SK-N-SH (cell line): ENCODE measurements at regions not wholly inside any gene's neighbourhood (a gene's known extent, or its start where the extent isn't known, plus 50 kb on each side); places are given as distances from the start of the nearest gene placed in this dataset.

Experiments used
- CTCF ChIA-PET: fragments of 300-600, 350-600 bp; formaldehyde crosslinking; extraction: SDS; loops from one replicate; lab custom pipeline; 2021; lab: Yijun Ruan, JAX
- POLR2A ChIA-PET: fragments of 350-600 bp; sonication (Branson Sonifier 250); formaldehyde crosslinking; extraction: SDS; loops from one replicate; lab custom pipeline; 2020; ENCODE audit warnings: antibody characterized with exemption, inconsistent platforms; lab: Yijun Ruan, JAX
- DNase-seq: peaks from one replicate; pipeline ENCODE4 v3.0.0; 2012
- H2AFZ ChIP-seq: fragments of 200-600 bp; sonication (generic); 2 replicates; pipeline ENCODE4 v1.8.1; 2016; ENCODE audit warnings: antibody characterized with exemption, mild to moderate bottlenecking, low read depth
- H3F3A ChIP-seq: fragments of 200-600 bp; sonication (generic); replicated peaks from 2 replicates; pipeline ENCODE3; 2016; ENCODE audit warnings: antibody characterized with exemption, mild to moderate bottlenecking; ENCODE audit not compliant: insufficient read depth
- H3K27ac ChIP-seq, 2 experiments: fragments of 200-500 bp in 1 of 2; fragments of 200-600 bp in 1 of 2; sonication (Bioruptor generic) in 1 of 2; sonication (generic), shearing (Covaris generic) in 1 of 2; 2 replicates each; pipeline versions ENCODE4 v1.5.1 to v1.6.1; 2014 to 2016; ENCODE audit warnings: low read depth in 2 of 2, inconsistent platforms in 1 of 2, low read length in 1 of 2, mild to moderate bottlenecking in 1 of 2, mixed read lengths in 1 of 2
- H3K27me3 ChIP-seq: fragments of 200-600 bp; sonication (generic), shearing (Covaris generic); 2 replicates; pipeline ENCODE4 v1.6.1; 2016; ENCODE audit warnings: mixed run types; ENCODE audit not compliant: insufficient read depth
- H3K36me3 ChIP-seq, 2 experiments: fragments of 200-500 bp in 1 of 2; fragments of 200-600 bp in 1 of 2; sonication (Bioruptor generic) in 1 of 2; sonication (generic) in 1 of 2; replicated peaks in 1 of 2; 2 replicates each; pipeline versions ENCODE3 to v1.5.1; 2014 to 2016; ENCODE audit warnings: low read length in 1 of 2, mild to moderate bottlenecking in 1 of 2; ENCODE audit not compliant: insufficient read depth in 2 of 2, control insufficient read depth in 1 of 2
- H3K4me1 ChIP-seq, 2 experiments: fragments of 200-500 bp in 1 of 2; fragments of 200-600 bp in 1 of 2; sonication (Bioruptor generic) in 1 of 2; sonication (generic), shearing (Covaris generic) in 1 of 2; 2 replicates each; pipeline versions ENCODE4 v1.5.1 to v1.6.1; 2014 to 2016; ENCODE audit warnings: low read depth in 1 of 2, low read length in 1 of 2, mixed run types in 1 of 2; ENCODE audit not compliant: insufficient read depth in 2 of 2, control insufficient read depth in 1 of 2
- H3K4me2 ChIP-seq: fragments of 200-600 bp; sonication (generic), shearing (Covaris generic); 2 replicates; pipeline ENCODE4 v1.6.1; 2017; ENCODE audit warnings: mixed run types
- H3K4me3 ChIP-seq, 2 experiments: fragments of 200-500 bp in 1 of 2; fragments of 200-600 bp in 1 of 2; sonication (Bioruptor generic) in 1 of 2; sonication (generic), shearing (Covaris generic) in 1 of 2; 2 replicates each; pipeline versions ENCODE4 v1.5.1 to v1.8.1; 2014 to 2016; ENCODE audit warnings: low read depth in 2 of 2, inconsistent platforms in 1 of 2, low read length in 1 of 2, mild to moderate bottlenecking in 1 of 2, mixed read lengths in 1 of 2, moderate library complexity in 1 of 2
- H3K79me2 ChIP-seq: fragments of 200-600 bp; sonication (generic); 2 replicates; pipeline ENCODE4 v1.8.1; 2017; ENCODE audit warnings: mild to moderate bottlenecking; ENCODE audit not compliant: insufficient read depth
- H3K9ac ChIP-seq: fragments of 200-600 bp; sonication (generic); 2 replicates; pipeline ENCODE4 v1.6.1; 2017; ENCODE audit warnings: mixed run types
- H3K9me2 ChIP-seq: fragments of 200-600 bp; sonication (generic); 2 replicates; pipeline ENCODE4 v1.6.1; 2017; ENCODE audit warnings: mixed run types
- H3K9me3 ChIP-seq: fragments of 200-600 bp; sonication (generic); 2 replicates; pipeline ENCODE4 v1.6.1; 2017; ENCODE audit warnings: mixed run types, mild to moderate bottlenecking, moderate library complexity
- H4K20me1 ChIP-seq: fragments of 200-600 bp; sonication (generic); 2 replicates; pipeline ENCODE4 v1.6.1; 2017; ENCODE audit warnings: mild to moderate bottlenecking, mixed run types; ENCODE audit not compliant: insufficient read depth
- FOXJ3 ChIP-seq: sonication (generic); formaldehyde crosslinking; IDR thresholded peaks from 2 replicates; pipeline ENCODE4 v1.5.1; 2020; ENCODE audit warnings: mild to moderate bottlenecking, missing genetic modification reagents
- GATA2 ChIP-seq: sonication (generic); formaldehyde crosslinking; IDR thresholded peaks from 2 replicates; pipeline ENCODE4 v1.5.0; 2020; ENCODE audit warnings: mild to moderate bottlenecking, missing genetic modification reagents
- MEF2A ChIP-seq: IDR thresholded peaks from 2 replicates; pipeline ENCODE4 v1.4.0; 2012; ENCODE audit warnings: low read depth, borderline replicate concordance
- NRF1 ChIP-seq: IDR thresholded peaks from 2 replicates; pipeline ENCODE4 v1.6.1; 2012; ENCODE audit warnings: low read depth, mild to moderate bottlenecking, low read length
- POLR2AphosphoS5 ChIP-seq: IDR thresholded peaks from 2 replicates; pipeline ENCODE4 v1.6.1; 2012; ENCODE audit warnings: low read depth, low read length
- RCOR1 ChIP-seq: fragments of 150-350 bp; IDR thresholded peaks from 2 replicates; pipeline ENCODE4 v1.6.1; 2017; ENCODE audit warnings: antibody characterized with exemption, low read length
- RXRA ChIP-seq: IDR thresholded peaks from 2 replicates; pipeline ENCODE4 v1.4.0; 2012; ENCODE audit warnings: low read depth, mild to moderate bottlenecking, borderline replicate concordance
- SMC3 ChIP-seq: IDR thresholded peaks from 2 replicates; pipeline ENCODE4 v1.6.1; 2012; ENCODE audit warnings: low read depth, low read length, improper control_type of control experiment
- TCF12 ChIP-seq: IDR thresholded peaks from 2 replicates; pipeline ENCODE4 v1.4.0; 2012
- TEAD4 ChIP-seq: IDR thresholded peaks from 2 replicates; pipeline ENCODE4 v1.4.0; 2012; ENCODE audit warnings: mild to moderate bottlenecking, borderline replicate concordance; ENCODE audit not compliant: insufficient read depth
- WGBS: methylation state at CpG from one replicate; pipeline ENCODE4 v1.1.6; 2017; ENCODE audit warnings: low lambda C conversion rate; 5-methylcytosine and 5-hydroxymethylcytosine counted together
- TF ChIP-seq, protein P1 (sequence below): IDR thresholded peaks from 2 replicates; pipeline ENCODE4 v1.6.1; 2012; ENCODE audit warnings: mild to moderate bottlenecking, low read depth, low read length, moderate library complexity

DNA sequence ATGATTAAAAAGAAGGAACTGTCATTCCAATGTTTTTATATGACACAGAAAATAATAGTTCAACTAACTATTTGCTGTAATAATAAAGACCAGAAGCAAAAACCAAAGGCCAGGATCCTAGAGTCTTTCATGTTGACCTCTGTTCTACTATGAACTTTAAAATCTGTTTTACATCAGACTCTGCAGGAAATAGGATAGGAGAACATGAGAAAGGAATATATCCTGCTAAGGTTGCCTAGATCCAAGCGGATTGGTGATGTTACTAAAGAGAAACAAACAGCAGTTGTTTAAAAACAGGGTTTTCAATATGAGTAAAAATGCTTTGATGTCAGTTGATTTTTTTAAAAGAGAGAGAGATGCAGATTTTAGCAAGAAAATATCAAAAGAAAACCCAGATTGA, 549.6 kb downstream of the ZIC1 start:
- no peaks in the 10 kb centered on the region for H3K36me3 ChIP-seq
- peaks cover 0 to 3% of the 10 kb centered on the region in 2 experiments; a peak in 1 of 4 replicates for H3K4me1 ChIP-seq
- DNase-seq, result no peak
- WGBS, result 90% methylated on average over 1 of the region's 1 CpG
- H3K4me2 ChIP-seq, result no peak overlapping the region
- CTCF ChIA-PET, result interaction anchor here (0.6 to 1.4 kb wide), 2 partner anchors 12 to 212 kb away, joined by 3 to 5 read pairs; no protein-coding TSS in a partner anchor
- no peak overlapping the region for H3K4me3 ChIP-seq
- H2AFZ ChIP-seq, result no peak overlapping the region
- H3K9me2 ChIP-seq, result no peaks in the 10 kb centered on the region
- no peaks in the 10 kb centered on the region for H3K79me2 ChIP-seq
- no peak overlapping the region for H3K27ac ChIP-seq
- no peak overlapping the region for H3K9ac ChIP-seq
- no peaks in the 10 kb centered on the region for H3F3A ChIP-seq
- no peaks in the 10 kb centered on the region for H3K27me3 ChIP-seq
- POLR2A ChIA-PET, result no interaction called here
- H3K9me3 ChIP-seq, result no peaks in the 10 kb centered on the region
- no peaks in the 10 kb centered on the region for H4K20me1 ChIP-seq
- TF ChIP-seq POLR2AphosphoS5 (no peak), NRF1 (no peak), TEAD4 (no peak), RXRA (no peak), MEF2A (no peak), SMC3 (no peak), TCF12 (no peak), RCOR1 (no peak), FOXJ3 (CRISPR knock-in tag) (no peak)

DNA sequence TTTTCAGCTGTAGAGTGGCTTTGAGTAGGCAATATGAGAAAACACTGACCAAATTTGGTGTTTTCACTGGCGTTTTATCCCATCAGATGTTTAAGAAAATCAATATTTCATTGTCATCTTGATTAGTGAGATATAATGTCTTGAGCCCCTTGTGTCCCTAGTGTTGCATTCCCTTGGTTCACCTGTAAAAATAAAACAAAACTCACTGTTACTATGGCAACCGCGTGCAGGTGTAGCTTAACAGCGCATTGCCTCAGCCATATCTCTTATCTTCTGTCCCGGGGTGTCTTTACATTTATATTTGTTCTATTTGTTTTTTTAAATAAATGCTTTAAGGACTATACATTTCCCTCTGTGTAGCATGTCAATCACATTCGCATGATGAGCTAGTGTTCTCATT, 551.6 kb downstream of the ZIC1 start:
- ChIA-PET CTCF (interaction anchor here (1.6 kb wide), 1 partner anchor 117 kb away, joined by 3 read pairs; no protein-coding TSS in a partner anchor), POLR2A (no interaction called here)
- no peak for DNase-seq
- no peaks in the 10 kb centered on the region for H3F3A ChIP-seq
- no peak overlapping the region for H3K4me2 ChIP-seq
- peaks cover 0 to 3% of the 10 kb centered on the region in 2 experiments; a peak in 2 of 4 replicates for H3K4me1 ChIP-seq
- no peaks in the 10 kb centered on the region for H3K36me3 ChIP-seq
- no peaks in the 10 kb centered on the region for H4K20me1 ChIP-seq
- H3K4me3 ChIP-seq, result no peak overlapping the region
- no peak overlapping the region for H3K9ac ChIP-seq
- 76% methylated on average over 6 of the region's 6 CpGs for WGBS
- no peaks in the 10 kb centered on the region for H3K79me2 ChIP-seq
- 0 out of 2 replicates have a peak, but pooled peaks have one; percentile 8 for TF ChIP-seq GATA2 (CRISPR knock-in tag)
- no peak for TF ChIP-seq NRF1
- TF ChIP-seq, protein P1, sequence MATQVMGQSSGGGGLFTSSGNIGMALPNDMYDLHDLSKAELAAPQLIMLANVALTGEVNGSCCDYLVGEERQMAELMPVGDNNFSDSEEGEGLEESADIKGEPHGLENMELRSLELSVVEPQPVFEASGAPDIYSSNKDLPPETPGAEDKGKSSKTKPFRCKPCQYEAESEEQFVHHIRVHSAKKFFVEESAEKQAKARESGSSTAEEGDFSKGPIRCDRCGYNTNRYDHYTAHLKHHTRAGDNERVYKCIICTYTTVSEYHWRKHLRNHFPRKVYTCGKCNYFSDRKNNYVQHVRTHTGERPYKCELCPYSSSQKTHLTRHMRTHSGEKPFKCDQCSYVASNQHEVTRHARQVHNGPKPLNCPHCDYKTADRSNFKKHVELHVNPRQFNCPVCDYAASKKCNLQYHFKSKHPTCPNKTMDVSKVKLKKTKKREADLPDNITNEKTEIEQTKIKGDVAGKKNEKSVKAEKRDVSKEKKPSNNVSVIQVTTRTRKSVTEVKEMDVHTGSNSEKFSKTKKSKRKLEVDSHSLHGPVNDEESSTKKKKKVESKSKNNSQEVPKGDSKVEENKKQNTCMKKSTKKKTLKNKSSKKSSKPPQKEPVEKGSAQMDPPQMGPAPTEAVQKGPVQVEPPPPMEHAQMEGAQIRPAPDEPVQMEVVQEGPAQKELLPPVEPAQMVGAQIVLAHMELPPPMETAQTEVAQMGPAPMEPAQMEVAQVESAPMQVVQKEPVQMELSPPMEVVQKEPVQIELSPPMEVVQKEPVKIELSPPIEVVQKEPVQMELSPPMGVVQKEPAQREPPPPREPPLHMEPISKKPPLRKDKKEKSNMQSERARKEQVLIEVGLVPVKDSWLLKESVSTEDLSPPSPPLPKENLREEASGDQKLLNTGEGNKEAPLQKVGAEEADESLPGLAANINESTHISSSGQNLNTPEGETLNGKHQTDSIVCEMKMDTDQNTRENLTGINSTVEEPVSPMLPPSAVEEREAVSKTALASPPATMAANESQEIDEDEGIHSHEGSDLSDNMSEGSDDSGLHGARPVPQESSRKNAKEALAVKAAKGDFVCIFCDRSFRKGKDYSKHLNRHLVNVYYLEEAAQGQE, result no peak
- H2AFZ ChIP-seq, result no peak overlapping the region
- H3K27ac ChIP-seq, result no peak overlapping the region
- H3K9me2 ChIP-seq, result no peaks in the 10 kb centered on the region
- H3K27me3 ChIP-seq, result no peaks in the 10 kb centered on the region
- H3K9me3 ChIP-seq, result no peaks in the 10 kb centered on the region
